Astrocyte of the cerebellum (primary cell): ENCODE measurements at regions not wholly inside any gene's neighbourhood (a gene's known extent, or its start where the extent isn't known, plus 50 kb on each side); places are given as distances from the start of the nearest gene placed in this dataset.
"Not testable (repeated sequence)": the region's sequence is repeated elsewhere in the genome, so short reads cannot be mapped to it uniquely, and the experiment has no call there.

Experiments used
- DNase-seq: peaks from one replicate; pipeline ENCODE4 v3.0.0-alpha.2; 2011; ENCODE audit warnings: low read depth
- H3K4me3 ChIP-seq: 2 replicates; pipeline ENCODE4 v1.5.1; 2011; ENCODE audit warnings: mild to moderate bottlenecking, low read depth, low read length, moderate library complexity
- in situ Hi-C: cut with HindIII; loops from 2 replicates; pipeline ENCODE4 v1.10.0; 2017; ENCODE audit warnings: low sequenced_read_pairs
- TF ChIP-seq, protein P1 (sequence below): IDR thresholded peaks from 2 replicates; pipeline ENCODE4 v1.5.1; 2012; ENCODE audit warnings: low read length, low read depth, moderate library complexity, mild to moderate bottlenecking; ENCODE audit errors: missing control alignments

GRCh38 chr6:86456821-86457220, 480.5 kb upstream of the HTR1E start:
- TF ChIP-seq, protein P1, sequence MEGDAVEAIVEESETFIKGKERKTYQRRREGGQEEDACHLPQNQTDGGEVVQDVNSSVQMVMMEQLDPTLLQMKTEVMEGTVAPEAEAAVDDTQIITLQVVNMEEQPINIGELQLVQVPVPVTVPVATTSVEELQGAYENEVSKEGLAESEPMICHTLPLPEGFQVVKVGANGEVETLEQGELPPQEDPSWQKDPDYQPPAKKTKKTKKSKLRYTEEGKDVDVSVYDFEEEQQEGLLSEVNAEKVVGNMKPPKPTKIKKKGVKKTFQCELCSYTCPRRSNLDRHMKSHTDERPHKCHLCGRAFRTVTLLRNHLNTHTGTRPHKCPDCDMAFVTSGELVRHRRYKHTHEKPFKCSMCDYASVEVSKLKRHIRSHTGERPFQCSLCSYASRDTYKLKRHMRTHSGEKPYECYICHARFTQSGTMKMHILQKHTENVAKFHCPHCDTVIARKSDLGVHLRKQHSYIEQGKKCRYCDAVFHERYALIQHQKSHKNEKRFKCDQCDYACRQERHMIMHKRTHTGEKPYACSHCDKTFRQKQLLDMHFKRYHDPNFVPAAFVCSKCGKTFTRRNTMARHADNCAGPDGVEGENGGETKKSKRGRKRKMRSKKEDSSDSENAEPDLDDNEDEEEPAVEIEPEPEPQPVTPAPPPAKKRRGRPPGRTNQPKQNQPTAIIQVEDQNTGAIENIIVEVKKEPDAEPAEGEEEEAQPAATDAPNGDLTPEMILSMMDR, result no peak
- DNase-seq, result no peak
- H3K4me3 ChIP-seq, result no peak overlapping the region
- in situ Hi-C loops, result no loop called here

- no peak for DNase-seq
- in situ Hi-C loops, result no loop called here
- TF ChIP-seq, protein P1, result no peak
- H3K4me3 ChIP-seq, result no peak overlapping the region
These were observed 484.1 kb upstream of the HTR1E start for GRCh38 chr6:86453232-86453631.

GRCh38 chr6:86448398-86448797, 488.9 kb upstream of the HTR1E start:
- TF ChIP-seq, protein P1, result no peak
- no peak for DNase-seq
- in situ Hi-C loops, result no loop called here
- no peak overlapping the region for H3K4me3 ChIP-seq

- TF ChIP-seq, protein P1, result no peak
- no peak for DNase-seq
- no peak overlapping the region for H3K4me3 ChIP-seq
- in situ Hi-C loops, result no loop called here
These were observed 496.7 kb upstream of the HTR1E start for GRCh38 chr6:86440608-86441007.

DNA sequence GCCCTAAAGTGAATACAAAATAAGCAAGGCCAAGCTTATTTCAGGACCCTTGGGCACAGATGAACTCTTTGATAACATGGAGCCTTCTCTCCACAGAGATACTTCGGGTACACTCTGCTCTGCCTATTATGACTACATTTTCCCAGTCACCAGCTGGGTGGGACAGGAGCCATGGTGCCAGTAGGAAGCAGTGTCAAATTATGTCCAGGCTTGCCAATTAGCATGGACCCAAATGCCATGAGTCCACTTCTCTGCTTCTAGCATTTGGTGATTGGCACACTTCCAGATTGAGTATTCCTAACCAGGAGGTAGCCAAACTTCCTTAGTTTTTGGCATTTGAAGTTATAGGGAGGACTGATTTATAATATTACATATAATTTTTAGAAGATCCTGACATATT, 513.8 kb upstream of the HTR1E start:
- H3K4me3 ChIP-seq, result no peak overlapping the region
- TF ChIP-seq, protein P1, result no peak
- no peak for DNase-seq
- in situ Hi-C loops, result no loop called here

GRCh38 chr6:86412057-86412456, 525.3 kb upstream of the HTR1E start:
- in situ Hi-C loops, result no loop called here
- TF ChIP-seq, protein P1, result no peak
- no peak overlapping the region for H3K4me3 ChIP-seq
- no peak for DNase-seq

GRCh38 chr6:86407128-86407527, 530.2 kb upstream of the HTR1E start:
- in situ Hi-C loops, result no loop called here
- DNase-seq, result no peak
- H3K4me3 ChIP-seq, result no peak overlapping the region
- TF ChIP-seq, protein P1, result no peak

DNA sequence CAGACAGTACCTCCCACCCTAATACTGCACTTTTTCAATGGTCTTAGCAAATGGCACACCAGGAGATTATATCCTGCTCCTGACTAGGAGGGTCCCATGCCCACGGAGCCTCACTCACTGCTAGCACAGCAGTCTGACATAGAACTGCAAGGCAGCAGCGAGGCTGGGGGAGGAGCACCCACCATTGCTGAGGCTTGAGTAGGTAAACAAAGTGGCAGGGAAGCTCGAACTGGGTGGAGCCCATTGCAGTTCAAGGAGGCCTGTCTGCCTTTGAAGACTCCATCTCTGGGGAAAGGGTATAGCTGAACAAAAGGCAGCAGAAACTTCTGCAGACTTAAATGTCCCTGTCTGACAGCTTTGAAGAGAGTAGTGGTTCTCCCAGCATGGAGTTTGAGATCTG, 544.5 kb upstream of the HTR1E start:
- DNase-seq, in situ Hi-C loops, H3K4me3 ChIP-seq: not testable (repeated sequence)
